LNCaP clone FGC (cell line): ENCODE measurements at regions not wholly inside any gene's neighbourhood (a gene's known extent, or its start where the extent isn't known, plus 50 kb on each side); places are given as distances from the start of the nearest gene placed in this dataset.

Experiments used
- DNase-seq: peaks from one replicate; pipeline ENCODE4 v3.0.0-alpha.2; 2011; ENCODE audit warnings: low read depth
- H3K4me3 ChIP-seq: 2 replicates; pipeline ENCODE4 v1.5.1; 2011; ENCODE audit warnings: mild to moderate bottlenecking, low read depth, low read length, control low read depth
- CTCF ChIP-seq: IDR thresholded peaks from 2 replicates; pipeline ENCODE4 v1.5.1; 2012; ENCODE audit warnings: mild to moderate bottlenecking; ENCODE audit not compliant: control insufficient read depth, insufficient read depth; ENCODE audit errors: extremely low read depth

DNA sequence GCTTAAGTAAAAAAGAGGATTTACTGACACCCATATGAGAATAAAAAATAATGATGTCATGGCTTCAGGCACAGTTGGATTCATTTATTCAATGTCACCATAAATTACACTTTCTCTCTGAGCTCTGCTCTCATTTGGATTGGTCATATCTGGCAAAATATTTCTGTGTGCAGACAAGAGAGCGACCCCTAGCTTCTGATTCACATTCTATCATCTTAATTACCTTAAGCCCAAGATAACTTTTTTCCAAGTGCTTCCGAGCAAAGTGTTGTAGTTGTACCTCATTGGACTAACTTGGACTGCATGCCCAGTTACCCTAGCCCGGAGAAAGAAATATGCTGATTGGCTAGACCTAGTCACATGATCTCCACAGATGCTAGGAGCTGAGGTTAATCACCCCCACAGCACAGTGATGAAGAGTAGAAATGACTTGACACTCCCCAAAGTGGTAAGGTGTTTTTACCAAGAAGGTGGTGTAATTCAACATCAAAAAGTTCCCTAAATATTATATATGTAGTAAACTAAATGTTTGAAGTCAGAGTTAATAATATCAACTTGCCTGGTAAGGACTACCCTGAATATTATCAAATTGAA is 552.2 kb upstream of the SUCLG2 start:
- no peak for DNase-seq
- peak; percentile 32; the same call in 1 of the 2 replicates for TF ChIP-seq CTCF

GRCh38 chr3:68186733-68187132 is 532.3 kb upstream of the SUCLG2 start:
- TF ChIP-seq CTCF, result no peak
- H3K4me3 ChIP-seq, result no peak overlapping the region
- no peak for DNase-seq

More for the DNA sequence above, 552.2 kb upstream of the SUCLG2 start:
- H3K4me3 ChIP-seq, result no peak overlapping the region

DNA sequence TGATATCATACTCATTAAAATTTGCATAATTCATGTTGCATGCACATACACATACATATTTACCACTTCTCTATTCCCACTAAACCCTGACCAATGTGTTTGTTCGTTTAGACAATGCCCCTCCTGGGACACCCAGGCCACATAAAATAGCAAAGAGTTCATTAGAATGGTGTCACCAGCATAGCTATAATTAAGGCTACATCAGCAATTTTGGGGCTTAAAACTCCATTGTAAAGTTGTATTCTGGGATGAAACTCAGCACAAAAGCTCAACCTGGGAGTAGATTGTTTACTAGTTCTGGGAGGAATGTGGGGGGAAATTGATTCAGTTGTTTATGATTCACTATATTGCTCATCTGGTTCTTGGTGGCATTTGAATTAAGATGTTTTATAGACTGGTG is 522.2 kb upstream of the SUCLG2 start:
- DNase-seq, result no peak
- TF ChIP-seq CTCF, result no peak

GRCh38 chr3:68173012-68173634 is 518.7 kb upstream of the SUCLG2 start:
- DNase-seq, result no peak
- TF ChIP-seq CTCF, result no peak

More for the DNA sequence above, 522.2 kb upstream of the SUCLG2 start:
- no peak overlapping the region for H3K4me3 ChIP-seq

DNA sequence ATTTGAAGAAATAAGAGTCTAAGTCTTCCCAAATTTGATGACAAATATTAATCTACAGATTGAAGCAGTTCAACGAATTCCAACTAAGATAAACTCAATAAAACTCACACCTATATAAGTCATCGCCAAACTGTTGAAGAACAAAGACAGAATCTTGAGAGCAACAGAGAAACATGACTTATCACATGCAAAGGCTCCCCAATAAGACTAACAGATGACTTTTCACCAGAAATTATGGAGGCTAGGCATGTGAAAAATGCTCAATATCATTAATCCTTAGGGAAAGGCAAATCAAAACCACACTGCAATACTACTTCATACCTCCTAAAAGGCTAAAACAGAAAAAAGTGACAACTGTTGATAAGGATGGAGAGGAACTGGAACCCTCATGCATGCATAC is 517.6 kb upstream of the SUCLG2 start:
- no peak for TF ChIP-seq CTCF
- H3K4me3 ChIP-seq, result no peak overlapping the region
- DNase-seq, result no peak

More at GRCh38 chr3:68173012-68173634, 518.7 kb upstream of the SUCLG2 start:
- no peak overlapping the region for H3K4me3 ChIP-seq

DNA sequence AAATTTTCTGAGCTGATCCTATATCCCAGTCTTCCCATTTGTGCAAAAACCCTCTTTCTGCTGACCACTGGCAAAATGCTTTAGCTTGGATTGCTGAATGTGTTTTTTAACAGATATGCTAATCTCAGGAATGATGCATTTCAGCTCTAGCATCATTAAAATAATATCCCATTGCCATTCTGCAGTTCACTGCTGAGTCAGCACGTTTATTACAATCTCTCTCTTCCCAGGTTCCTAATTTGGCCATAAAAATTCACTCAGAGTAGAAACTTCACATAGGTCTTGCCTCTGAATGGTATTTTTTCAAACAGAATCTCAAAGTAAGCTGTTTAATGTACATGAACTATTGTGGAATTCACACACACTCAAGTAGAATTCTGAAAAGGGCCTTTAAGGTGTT is 509.6 kb upstream of the SUCLG2 start:
- no peak overlapping the region for H3K4me3 ChIP-seq
- no peak for DNase-seq
- no peak for TF ChIP-seq CTCF

DNA sequence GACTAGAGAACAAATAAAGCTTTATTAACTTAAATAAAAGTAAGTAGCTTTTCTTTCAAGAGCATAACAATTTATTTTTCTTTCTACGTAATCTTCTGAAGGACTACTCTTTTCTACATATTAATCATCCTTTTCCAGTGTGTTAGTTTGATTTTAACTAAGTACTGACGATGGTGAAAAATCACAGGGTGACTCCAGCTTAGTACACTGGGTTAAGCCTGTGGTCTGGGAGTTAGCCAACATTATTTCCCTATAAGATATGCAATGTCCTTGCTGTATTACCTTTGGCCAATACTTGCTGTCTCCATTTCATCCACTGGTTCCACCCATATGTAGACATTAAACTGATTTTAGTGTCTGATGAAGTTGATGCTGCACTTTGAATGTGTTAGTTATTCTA is 508.6 kb upstream of the SUCLG2 start:
- H3K4me3 ChIP-seq, result no peak overlapping the region
- no peak for TF ChIP-seq CTCF
- no peak for DNase-seq
